ENCODE measurements at regions not wholly inside any gene's neighbourhood (a gene's known extent, or its start where the extent isn't known, plus 50 kb on each side); places are given as distances from the start of the nearest gene placed in this dataset.
"Not testable (repeated sequence)": the region's sequence is repeated elsewhere in the genome, so short reads cannot be mapped to it uniquely, and the experiment has no call there.

DNA sequence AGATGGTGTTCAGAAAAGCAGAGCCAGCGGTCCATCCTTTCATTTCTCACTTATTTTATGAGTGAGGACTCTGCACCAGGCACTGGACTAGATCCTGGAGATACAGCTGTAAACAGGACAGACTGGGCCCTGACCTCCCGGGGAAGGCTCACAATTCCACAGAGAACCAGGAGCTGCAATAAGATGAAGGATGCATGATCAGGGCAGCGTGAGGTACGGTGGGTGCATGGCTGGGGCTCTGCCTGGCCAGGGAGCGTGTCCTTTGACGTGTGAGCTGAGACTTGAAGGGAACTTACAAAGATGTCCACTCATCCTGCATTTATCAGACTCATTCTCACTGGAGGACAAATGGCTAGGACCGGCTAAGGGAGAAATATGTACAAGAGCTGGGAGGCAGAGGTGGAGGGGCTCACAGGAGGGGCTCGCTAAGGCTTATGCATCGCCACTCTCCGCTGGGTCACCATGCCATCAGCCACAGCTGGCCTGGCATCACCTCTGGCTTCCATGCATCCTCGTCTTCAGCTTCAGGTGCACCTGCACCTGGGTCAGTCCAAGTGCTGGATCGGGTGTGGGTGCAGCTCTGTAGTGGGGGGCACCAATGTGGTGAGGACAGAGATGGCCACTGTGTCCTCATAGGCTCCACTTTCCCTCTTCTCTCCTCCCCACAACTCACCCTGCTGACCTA is 213.9 kb downstream of the TOMM20 start:
- H3K36me3 Mint-ChIP-seq (ENCODE audit: low read depth, unreplicated experiment) = no peaks in the 10 kb centered on the region
- no peaks in the 10 kb centered on the region for H3K9me3 Mint-ChIP-seq (ENCODE audit: unreplicated experiment)
- peaks cover 76% of the 10 kb centered on the region for H3K4me1 Mint-ChIP-seq (ENCODE audit: unreplicated experiment)
- peaks cover 12% of the 10 kb centered on the region for H3K27me3 Mint-ChIP-seq (ENCODE audit: unreplicated experiment)
- no peak for DNase-seq (ENCODE audit: low spot score)
- H3K4me3 Mint-ChIP-seq (ENCODE audit: unreplicated experiment) = no peak overlapping the region
- no peak overlapping the region for H3K27ac Mint-ChIP-seq (ENCODE audit: unreplicated experiment)
- TF ChIP-seq, protein P1, sequence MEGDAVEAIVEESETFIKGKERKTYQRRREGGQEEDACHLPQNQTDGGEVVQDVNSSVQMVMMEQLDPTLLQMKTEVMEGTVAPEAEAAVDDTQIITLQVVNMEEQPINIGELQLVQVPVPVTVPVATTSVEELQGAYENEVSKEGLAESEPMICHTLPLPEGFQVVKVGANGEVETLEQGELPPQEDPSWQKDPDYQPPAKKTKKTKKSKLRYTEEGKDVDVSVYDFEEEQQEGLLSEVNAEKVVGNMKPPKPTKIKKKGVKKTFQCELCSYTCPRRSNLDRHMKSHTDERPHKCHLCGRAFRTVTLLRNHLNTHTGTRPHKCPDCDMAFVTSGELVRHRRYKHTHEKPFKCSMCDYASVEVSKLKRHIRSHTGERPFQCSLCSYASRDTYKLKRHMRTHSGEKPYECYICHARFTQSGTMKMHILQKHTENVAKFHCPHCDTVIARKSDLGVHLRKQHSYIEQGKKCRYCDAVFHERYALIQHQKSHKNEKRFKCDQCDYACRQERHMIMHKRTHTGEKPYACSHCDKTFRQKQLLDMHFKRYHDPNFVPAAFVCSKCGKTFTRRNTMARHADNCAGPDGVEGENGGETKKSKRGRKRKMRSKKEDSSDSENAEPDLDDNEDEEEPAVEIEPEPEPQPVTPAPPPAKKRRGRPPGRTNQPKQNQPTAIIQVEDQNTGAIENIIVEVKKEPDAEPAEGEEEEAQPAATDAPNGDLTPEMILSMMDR (IDR thresholded peaks at IDR 0.05; ENCODE audit: unreplicated experiment) = no peak

DNA sequence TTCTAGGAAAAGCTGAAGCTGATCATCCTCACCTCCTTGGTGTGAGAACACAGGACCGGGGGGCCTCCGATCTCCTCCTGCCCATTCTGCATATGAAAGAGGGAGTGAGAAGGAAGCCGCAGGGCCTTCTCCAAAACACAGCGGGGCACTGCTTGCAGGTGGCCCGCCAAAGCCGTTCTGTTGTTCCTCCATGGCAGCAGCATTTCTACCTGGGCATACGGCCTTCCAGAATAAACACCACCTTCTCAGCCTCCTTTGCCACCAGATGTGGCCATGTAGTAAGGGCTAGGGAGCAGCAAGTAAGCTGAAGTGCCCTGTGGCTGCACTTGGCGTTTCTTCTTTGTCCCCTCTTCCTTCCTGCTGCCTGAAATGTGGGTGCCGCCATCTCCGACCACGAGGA is 214.9 kb downstream of the TOMM20 start:
- Mint-ChIP-seq H3K36me3 (ENCODE audit: low read depth, unreplicated experiment) (no peaks in the 10 kb centered on the region), H3K27ac (ENCODE audit: unreplicated experiment) (no peak overlapping the region), H3K9me3 (ENCODE audit: unreplicated experiment) (no peaks in the 10 kb centered on the region), H3K4me1 (ENCODE audit: unreplicated experiment) (peaks cover 67% of the 10 kb centered on the region), H3K27me3 (ENCODE audit: unreplicated experiment) (peaks cover 12% of the 10 kb centered on the region), H3K4me3 (ENCODE audit: unreplicated experiment) (no peak overlapping the region)
- TF ChIP-seq, protein P1 (IDR thresholded peaks at IDR 0.05; ENCODE audit: unreplicated experiment) = no peak
- no peak for DNase-seq (ENCODE audit: low spot score)

DNA sequence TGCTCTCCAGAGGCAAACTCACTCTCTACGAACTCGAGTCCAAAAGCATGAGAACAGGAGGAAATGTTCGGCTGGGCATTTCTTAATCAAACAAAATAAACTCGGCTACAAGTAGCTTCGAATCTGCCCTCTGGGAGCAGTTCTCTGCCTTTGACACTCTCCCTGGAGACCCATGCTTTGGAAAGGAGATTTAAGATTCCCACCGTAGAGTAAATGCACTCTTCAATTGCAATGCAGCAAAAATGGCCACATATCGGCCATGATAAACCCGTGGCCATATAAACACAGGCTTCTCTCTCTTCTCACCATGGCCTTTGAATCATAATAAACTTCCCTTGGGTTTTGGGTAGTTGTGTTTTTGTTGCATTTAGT is 215.4 kb downstream of the TOMM20 start:
- TF ChIP-seq, protein P1 (IDR thresholded peaks at IDR 0.05; ENCODE audit: unreplicated experiment) = no peak
- no peaks in the 10 kb centered on the region for H3K9me3 Mint-ChIP-seq (ENCODE audit: unreplicated experiment)
- no peak overlapping the region for H3K4me3 Mint-ChIP-seq (ENCODE audit: unreplicated experiment)
- H3K4me1 Mint-ChIP-seq (ENCODE audit: unreplicated experiment) = peaks cover 64% of the 10 kb centered on the region
- DNase-seq (ENCODE audit: low spot score) = no peak
- no peak overlapping the region for H3K27ac Mint-ChIP-seq (ENCODE audit: unreplicated experiment)
- no peaks in the 10 kb centered on the region for H3K36me3 Mint-ChIP-seq (ENCODE audit: low read depth, unreplicated experiment)
- peaks cover 12% of the 10 kb centered on the region for H3K27me3 Mint-ChIP-seq (ENCODE audit: unreplicated experiment)

DNA sequence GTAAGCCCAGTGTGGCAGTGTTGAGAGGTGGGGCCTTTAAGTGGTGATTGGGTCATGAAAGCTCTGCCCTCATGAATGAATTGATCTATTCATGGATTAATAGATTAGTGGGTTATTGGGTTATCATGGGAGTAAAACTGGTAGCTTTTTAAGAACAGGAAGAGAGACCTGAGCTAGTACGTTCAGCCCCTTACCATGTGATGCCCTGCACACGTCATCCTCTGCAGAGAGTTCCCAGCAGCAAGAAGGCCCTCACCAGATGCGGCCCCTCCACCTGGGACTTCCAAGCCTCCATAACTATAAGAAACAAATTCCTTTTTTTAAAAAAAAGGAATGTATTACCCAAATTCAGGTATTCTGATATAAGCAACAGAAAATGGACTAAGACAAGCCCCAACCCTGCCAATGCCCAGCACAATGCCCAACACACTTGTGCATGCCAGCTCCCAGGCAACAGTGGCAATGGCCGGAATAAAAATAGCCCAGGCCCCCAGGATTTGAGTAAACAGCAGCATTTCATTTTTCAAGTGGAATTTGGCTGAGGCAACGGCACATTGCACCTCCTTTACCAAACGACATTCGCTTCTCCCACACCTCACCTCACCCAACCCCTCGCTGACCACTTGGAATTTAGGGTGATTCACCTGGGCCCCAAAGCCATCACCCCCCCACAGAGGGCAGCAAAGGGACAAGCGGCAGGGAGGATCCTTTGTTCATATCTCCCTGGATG is 215.9 kb downstream of the TOMM20 start:
- DNase-seq (ENCODE audit: low spot score) = no peak
- H3K4me3 Mint-ChIP-seq (ENCODE audit: unreplicated experiment) = no peak overlapping the region
- no peaks in the 10 kb centered on the region for H3K36me3 Mint-ChIP-seq (ENCODE audit: low read depth, unreplicated experiment)
- peaks cover 12% of the 10 kb centered on the region for H3K27me3 Mint-ChIP-seq (ENCODE audit: unreplicated experiment)
- H3K27ac Mint-ChIP-seq (ENCODE audit: unreplicated experiment) = peak overlapping the region; percentile 48
- TF ChIP-seq, protein P1 (IDR thresholded peaks at IDR 0.05; ENCODE audit: unreplicated experiment) = no peak
- H3K4me1 Mint-ChIP-seq (ENCODE audit: unreplicated experiment) = peaks cover 60% of the 10 kb centered on the region
- H3K9me3 Mint-ChIP-seq (ENCODE audit: unreplicated experiment) = no peaks in the 10 kb centered on the region

DNA sequence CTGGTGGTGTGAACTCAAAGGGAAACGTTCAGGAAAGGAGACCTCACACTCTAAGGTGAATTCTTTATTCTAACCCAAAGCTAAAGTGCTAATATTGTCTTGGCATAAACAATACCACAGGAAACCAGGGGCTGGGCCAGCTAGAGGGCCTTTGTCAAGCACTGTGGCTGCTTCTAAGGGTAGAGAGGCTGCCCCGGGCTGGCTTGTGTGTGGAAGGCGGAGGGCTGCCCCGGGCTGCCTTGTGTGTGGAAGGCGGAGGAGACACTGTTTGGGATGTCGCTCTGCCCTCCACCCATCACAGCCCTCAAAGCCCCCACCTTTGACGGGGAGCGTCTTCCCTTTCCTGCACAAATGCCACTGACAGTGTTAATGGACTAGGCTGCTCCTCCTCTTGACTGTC is 216.8 kb downstream of the TOMM20 start:
- no peaks in the 10 kb centered on the region for H3K9me3 Mint-ChIP-seq (ENCODE audit: unreplicated experiment)
- H3K36me3 Mint-ChIP-seq (ENCODE audit: low read depth, unreplicated experiment) = no peaks in the 10 kb centered on the region
- DNase-seq (ENCODE audit: low spot score) = peak; percentile 33
- peaks cover 13% of the 10 kb centered on the region for H3K27me3 Mint-ChIP-seq (ENCODE audit: unreplicated experiment)
- H3K27ac Mint-ChIP-seq (ENCODE audit: unreplicated experiment) = peak overlapping the region; percentile 89
- peaks cover 52% of the 10 kb centered on the region for H3K4me1 Mint-ChIP-seq (ENCODE audit: unreplicated experiment)
- no peak overlapping the region for H3K4me3 Mint-ChIP-seq (ENCODE audit: unreplicated experiment)
- TF ChIP-seq, protein P1 (IDR thresholded peaks at IDR 0.05; ENCODE audit: unreplicated experiment) = no peak

DNA sequence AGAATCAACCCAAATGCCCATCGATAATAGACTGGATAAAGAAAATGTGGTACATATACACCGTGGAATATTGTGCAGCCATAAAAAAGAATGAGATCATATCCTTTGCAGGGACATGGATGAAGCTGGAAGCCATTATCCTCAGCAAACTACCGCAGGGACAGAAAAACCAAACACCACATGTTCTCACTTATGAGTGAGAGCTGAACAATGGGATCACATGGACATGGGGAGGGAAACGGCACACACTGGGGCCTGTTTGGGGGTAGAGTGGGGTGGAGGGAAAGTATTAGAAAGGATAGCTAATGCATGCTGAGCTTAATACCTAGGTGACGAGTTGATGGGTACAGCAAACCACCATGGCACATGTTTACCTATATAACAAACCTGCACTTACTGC is 217.5 kb downstream of the TOMM20 start:
- not testable (repeated sequence) for H3K36me3 Mint-ChIP-seq (ENCODE audit: low read depth, unreplicated experiment); H3K4me3 Mint-ChIP-seq (ENCODE audit: unreplicated experiment); DNase-seq (ENCODE audit: low spot score); H3K9me3 Mint-ChIP-seq (ENCODE audit: unreplicated experiment)
- peak overlapping the region; percentile 55 for H3K27ac Mint-ChIP-seq (ENCODE audit: unreplicated experiment)
- H3K4me1 Mint-ChIP-seq (ENCODE audit: unreplicated experiment) = peaks cover 54% of the 10 kb centered on the region
- H3K27me3 Mint-ChIP-seq (ENCODE audit: unreplicated experiment) = peaks cover 18% of the 10 kb centered on the region
